Liver (tissue), 3 donors: ENCODE measurements at regions not wholly inside any gene's neighbourhood (a gene's known extent, or its start where the extent isn't known, plus 50 kb on each side); places are given as distances from the start of the nearest gene placed in this dataset.

Experiments used
- EGR1 ChIP-seq, 2 donors: IDR thresholded peaks; 2 replicates each; pipeline ENCODE4 v1.6.1; 2016 to 2018; ENCODE audit warnings: antibody characterized with exemption in 2 of 2, low read depth in 2 of 2
- FOXA2 ChIP-seq: IDR thresholded peaks from 2 replicates; pipeline ENCODE4 v1.6.1; 2016; ENCODE audit warnings: antibody characterized with exemption
- GABPA ChIP-seq, 2 donors: IDR thresholded peaks in 1 of 2; conservative IDR thresholded peaks in 1 of 2; 2 replicates each; pipeline ENCODE4 v1.6.1; 2016; ENCODE audit warnings: antibody characterized with exemption in 2 of 2, mild to moderate bottlenecking in 1 of 2, moderate library complexity in 1 of 2
- HNF4A ChIP-seq, 2 donors: conservative IDR thresholded peaks; 2 replicates each; pipeline ENCODE4 v1.6.1; 2016; ENCODE audit warnings: antibody characterized with exemption in 2 of 2, mild to moderate bottlenecking in 2 of 2
- NR2F2 ChIP-seq: IDR thresholded peaks from 2 replicates; pipeline ENCODE4 v1.6.1; 2016; ENCODE audit warnings: antibody characterized with exemption
- SP1 ChIP-seq: IDR thresholded peaks from 2 replicates; pipeline ENCODE4 v1.6.1; 2018; ENCODE audit warnings: antibody characterized with exemption, mild to moderate bottlenecking
- TAF1 ChIP-seq: conservative IDR thresholded peaks from 2 replicates; pipeline ENCODE4 v1.6.1; 2016; ENCODE audit warnings: antibody characterized with exemption, mild to moderate bottlenecking
- YY1 ChIP-seq: IDR thresholded peaks from 2 replicates; pipeline ENCODE4 v1.6.1; 2016; ENCODE audit warnings: antibody characterized with exemption, mild to moderate bottlenecking
- TF ChIP-seq, protein P1 (sequence below): fragments of 150-350 bp; IDR thresholded peaks from 2 replicates; pipeline ENCODE4 v1.5.1; 2017; ENCODE audit warnings: improper control_type of control experiment, low read depth, low read length; ENCODE audit not compliant: missing input control
- TF ChIP-seq, protein P2 (sequence below): IDR thresholded peaks from 2 replicates; pipeline ENCODE4 v1.6.1; 2016; ENCODE audit warnings: antibody characterized with exemption
- TF ChIP-seq, protein P3 (sequence below): IDR thresholded peaks from 2 replicates; pipeline ENCODE4 v1.6.1; 2016; ENCODE audit warnings: antibody characterized with exemption
- TF ChIP-seq, protein P4 (sequence below): IDR thresholded peaks from 2 replicates; pipeline ENCODE4 v1.6.1; 2016; ENCODE audit warnings: antibody characterized with exemption
- donor health status: healthy.
- donor health status: healthy.

DNA sequence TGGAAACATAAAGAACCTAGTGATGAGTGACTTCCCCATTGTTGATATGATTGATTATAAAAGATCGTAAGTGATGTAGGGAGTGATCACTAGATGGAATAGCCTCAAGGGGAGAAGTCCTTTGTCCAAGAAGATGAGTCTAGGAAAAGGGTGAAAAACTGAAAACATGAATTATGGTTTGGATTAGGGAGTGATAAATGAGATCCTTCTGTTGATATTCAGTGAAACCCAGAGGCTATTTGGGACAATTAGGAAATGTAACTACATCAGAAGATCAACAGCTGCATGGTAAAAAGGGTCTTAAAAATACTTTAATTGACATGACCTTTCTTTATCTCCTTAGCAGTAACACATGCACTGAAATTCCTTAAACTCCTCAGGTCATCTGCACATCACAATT lies 124.0 kb upstream of the UNC5C start:
- TF ChIP-seq, protein P1, sequence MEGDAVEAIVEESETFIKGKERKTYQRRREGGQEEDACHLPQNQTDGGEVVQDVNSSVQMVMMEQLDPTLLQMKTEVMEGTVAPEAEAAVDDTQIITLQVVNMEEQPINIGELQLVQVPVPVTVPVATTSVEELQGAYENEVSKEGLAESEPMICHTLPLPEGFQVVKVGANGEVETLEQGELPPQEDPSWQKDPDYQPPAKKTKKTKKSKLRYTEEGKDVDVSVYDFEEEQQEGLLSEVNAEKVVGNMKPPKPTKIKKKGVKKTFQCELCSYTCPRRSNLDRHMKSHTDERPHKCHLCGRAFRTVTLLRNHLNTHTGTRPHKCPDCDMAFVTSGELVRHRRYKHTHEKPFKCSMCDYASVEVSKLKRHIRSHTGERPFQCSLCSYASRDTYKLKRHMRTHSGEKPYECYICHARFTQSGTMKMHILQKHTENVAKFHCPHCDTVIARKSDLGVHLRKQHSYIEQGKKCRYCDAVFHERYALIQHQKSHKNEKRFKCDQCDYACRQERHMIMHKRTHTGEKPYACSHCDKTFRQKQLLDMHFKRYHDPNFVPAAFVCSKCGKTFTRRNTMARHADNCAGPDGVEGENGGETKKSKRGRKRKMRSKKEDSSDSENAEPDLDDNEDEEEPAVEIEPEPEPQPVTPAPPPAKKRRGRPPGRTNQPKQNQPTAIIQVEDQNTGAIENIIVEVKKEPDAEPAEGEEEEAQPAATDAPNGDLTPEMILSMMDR, result no peak
- TF ChIP-seq TAF1, result no peak
- TF ChIP-seq, protein P2, sequence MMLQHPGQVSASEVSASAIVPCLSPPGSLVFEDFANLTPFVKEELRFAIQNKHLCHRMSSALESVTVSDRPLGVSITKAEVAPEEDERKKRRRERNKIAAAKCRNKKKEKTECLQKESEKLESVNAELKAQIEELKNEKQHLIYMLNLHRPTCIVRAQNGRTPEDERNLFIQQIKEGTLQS, result no peak
- TF ChIP-seq, protein P3, sequence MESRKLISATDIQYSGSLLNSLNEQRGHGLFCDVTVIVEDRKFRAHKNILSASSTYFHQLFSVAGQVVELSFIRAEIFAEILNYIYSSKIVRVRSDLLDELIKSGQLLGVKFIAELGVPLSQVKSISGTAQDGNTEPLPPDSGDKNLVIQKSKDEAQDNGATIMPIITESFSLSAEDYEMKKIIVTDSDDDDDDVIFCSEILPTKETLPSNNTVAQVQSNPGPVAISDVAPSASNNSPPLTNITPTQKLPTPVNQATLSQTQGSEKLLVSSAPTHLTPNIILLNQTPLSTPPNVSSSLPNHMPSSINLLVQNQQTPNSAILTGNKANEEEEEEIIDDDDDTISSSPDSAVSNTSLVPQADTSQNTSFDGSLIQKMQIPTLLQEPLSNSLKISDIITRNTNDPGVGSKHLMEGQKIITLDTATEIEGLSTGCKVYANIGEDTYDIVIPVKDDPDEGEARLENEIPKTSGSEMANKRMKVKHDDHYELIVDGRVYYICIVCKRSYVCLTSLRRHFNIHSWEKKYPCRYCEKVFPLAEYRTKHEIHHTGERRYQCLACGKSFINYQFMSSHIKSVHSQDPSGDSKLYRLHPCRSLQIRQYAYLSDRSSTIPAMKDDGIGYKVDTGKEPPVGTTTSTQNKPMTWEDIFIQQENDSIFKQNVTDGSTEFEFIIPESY, result no peak
- no peak for TF ChIP-seq NR2F2
- TF ChIP-seq, protein P4, sequence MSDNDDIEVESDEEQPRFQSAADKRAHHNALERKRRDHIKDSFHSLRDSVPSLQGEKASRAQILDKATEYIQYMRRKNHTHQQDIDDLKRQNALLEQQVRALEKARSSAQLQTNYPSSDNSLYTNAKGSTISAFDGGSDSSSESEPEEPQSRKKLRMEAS, result no peak
- no peak for TF ChIP-seq YY1
- no peak for TF ChIP-seq SP1
- TF ChIP-seq HNF4A (conservative IDR thresholded peaks at IDR 0.05), result no peak
- no peak for TF ChIP-seq FOXA2
- no peak for TF ChIP-seq EGR1 (IDR thresholded peaks at IDR 0.05; ENCODE audit: low read depth in 2 of 2)
- TF ChIP-seq GABPA (IDR thresholded peaks at IDR 0.05 in 1 of 2, conservative IDR thresholded peaks at IDR 0.05 in 1 of 2), result no peak
